Adrenal gland (tissue), 9 donors: ENCODE measurements at regions not wholly inside any gene's neighbourhood (a gene's known extent, or its start where the extent isn't known, plus 50 kb on each side); places are given as distances from the start of the nearest gene placed in this dataset.

Experiments used
- DNase-seq, 7 donors: peaks; one replicate each; pipeline ENCODE4 v3.0.0-alpha.2; 2019 to 2020
- H3K27ac ChIP-seq, 5 donors: fragments of 200-600 bp; sonication (generic) in 4 of 5; 1 replicate in 3 of 5; 2 replicates in 2 of 5; pipeline versions ENCODE4 v1.5.1 to v1.8.0; 2016 to 2020; ENCODE audit warnings: mild to moderate bottlenecking in 1 of 5
- H3K27me3 ChIP-seq: fragments of 200-600 bp; 2 replicates; pipeline ENCODE4 v1.8.0; 2021
- H3K36me3 ChIP-seq, 2 donors: fragments of 200-600 bp; replicated peaks in 1 of 2; 1 replicate in 1 of 2; 2 replicates in 1 of 2; pipeline versions ENCODE4 v1.5.1 to v1.8.0; 2018 to 2022
- H3K4me1 ChIP-seq, 2 donors: fragments of 200-600 bp; replicated peaks in 1 of 2; 1 replicate in 1 of 2; 2 replicates in 1 of 2; pipeline versions ENCODE4 v1.5.1 to v1.8.0; 2018 to 2021
- H3K4me3 ChIP-seq, 4 donors: fragments of 200-600 bp; sonication (generic) in 3 of 4; one replicate each; pipeline ENCODE4 v1.5.1; 2016 to 2018
- H3K9me3 ChIP-seq, 3 donors: fragments of 200-600 bp; sonication (generic) in 1 of 3; replicated peaks in 1 of 3; 1 replicate in 2 of 3; 2 replicates in 1 of 3; pipeline versions ENCODE4 v1.5.1 to v1.8.0; 2016 to 2021
- POLR2A ChIP-seq, 2 donors: fragments of 450-650 bp; IDR thresholded peaks; one replicate each; pipeline ENCODE4 v1.6.1; 2017; ENCODE audit warnings: antibody characterized with exemption in 2 of 2, mild to moderate bottlenecking in 2 of 2, moderate library complexity in 1 of 2
- whole genome bisulfite sequencing, 4 donors: extraction: QIAGEN DNeasy Blood & Tissue Kit in 2 of 4; methylation state at CpG; one replicate each; pipeline versions ENCODE4 v1.1.5 to v1.1.7; 2013 to 2017; 5-methylcytosine and 5-hydroxymethylcytosine counted together
- intact Hi-C, 2 donors: fragments of 100-400 bp; cut with DNase I; formaldehyde crosslinking; loops; one replicate each; pipeline versions ENCODE4 v1.14.1 to v1.15.0; 2022 to 2023
- TF ChIP-seq, protein P1 (sequence below), 6 experiments: fragments of 450-650 bp in 4 of 6; fragments of 200-600 bp in 2 of 6; sonication (generic) in 1 of 6; IDR thresholded peaks; 1 replicate in 5 of 6; 2 replicates in 1 of 6; pipeline versions ENCODE4 v1.5.1 to v1.8.0; 2016 to 2021; ENCODE audit warnings: antibody characterized with exemption in 6 of 6, mild to moderate bottlenecking in 2 of 6, moderate library complexity in 1 of 6
- donor health status: healthy with polysubstance abuse.
- donor health status: Bipolar disorder and iron deficiency.
- donor health status: DM: yes; HTN: yes; CAD: no.
- donor health status: DM: no; HTN: no; CAD: no.
- donor health status: DM: no; HTN: no; CAD: no.

DNA sequence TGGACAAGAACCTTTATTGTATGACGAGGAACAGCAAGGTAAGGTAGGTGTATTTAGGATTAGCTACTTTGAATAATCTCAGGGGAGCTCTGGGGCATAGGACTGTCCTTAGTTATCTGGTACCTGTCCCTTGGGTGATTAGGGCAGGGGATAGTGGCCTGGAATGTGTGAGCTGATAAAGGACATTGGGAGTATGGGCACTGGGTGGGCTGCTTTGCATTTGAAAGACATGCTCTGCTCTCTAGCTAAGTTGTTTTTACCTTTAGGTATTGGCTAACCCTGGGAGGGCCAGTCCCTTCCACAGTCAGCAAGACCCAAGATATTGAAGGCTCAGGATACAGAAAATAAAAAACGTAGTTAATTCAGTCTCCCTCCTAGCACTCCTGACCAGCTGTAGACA lies 282.8 kb upstream of the C9orf72 start:
- Histone ChIP-seq H3K36me3 (no peaks in the 10 kb centered on the region), H3K27me3 (peaks cover under 1% of the 10 kb centered on the region), H3K4me3 (no peak overlapping the region), H3K4me1 (no peaks in the 10 kb centered on the region), H3K27ac (no peak overlapping the region), H3K9me3 (no peaks in the 10 kb centered on the region)
- WGBS, 4 donors = 56 to 66% (median 61%) methylated on average over 2 of the region's 2 CpGs
- intact Hi-C loops = no loop called here
- no peak for DNase-seq
- TF ChIP-seq, protein P1, sequence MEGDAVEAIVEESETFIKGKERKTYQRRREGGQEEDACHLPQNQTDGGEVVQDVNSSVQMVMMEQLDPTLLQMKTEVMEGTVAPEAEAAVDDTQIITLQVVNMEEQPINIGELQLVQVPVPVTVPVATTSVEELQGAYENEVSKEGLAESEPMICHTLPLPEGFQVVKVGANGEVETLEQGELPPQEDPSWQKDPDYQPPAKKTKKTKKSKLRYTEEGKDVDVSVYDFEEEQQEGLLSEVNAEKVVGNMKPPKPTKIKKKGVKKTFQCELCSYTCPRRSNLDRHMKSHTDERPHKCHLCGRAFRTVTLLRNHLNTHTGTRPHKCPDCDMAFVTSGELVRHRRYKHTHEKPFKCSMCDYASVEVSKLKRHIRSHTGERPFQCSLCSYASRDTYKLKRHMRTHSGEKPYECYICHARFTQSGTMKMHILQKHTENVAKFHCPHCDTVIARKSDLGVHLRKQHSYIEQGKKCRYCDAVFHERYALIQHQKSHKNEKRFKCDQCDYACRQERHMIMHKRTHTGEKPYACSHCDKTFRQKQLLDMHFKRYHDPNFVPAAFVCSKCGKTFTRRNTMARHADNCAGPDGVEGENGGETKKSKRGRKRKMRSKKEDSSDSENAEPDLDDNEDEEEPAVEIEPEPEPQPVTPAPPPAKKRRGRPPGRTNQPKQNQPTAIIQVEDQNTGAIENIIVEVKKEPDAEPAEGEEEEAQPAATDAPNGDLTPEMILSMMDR (IDR thresholded peaks at IDR 0.05) = no peak
- TF ChIP-seq POLR2A (IDR thresholded peaks at IDR 0.05) = no peak

DNA sequence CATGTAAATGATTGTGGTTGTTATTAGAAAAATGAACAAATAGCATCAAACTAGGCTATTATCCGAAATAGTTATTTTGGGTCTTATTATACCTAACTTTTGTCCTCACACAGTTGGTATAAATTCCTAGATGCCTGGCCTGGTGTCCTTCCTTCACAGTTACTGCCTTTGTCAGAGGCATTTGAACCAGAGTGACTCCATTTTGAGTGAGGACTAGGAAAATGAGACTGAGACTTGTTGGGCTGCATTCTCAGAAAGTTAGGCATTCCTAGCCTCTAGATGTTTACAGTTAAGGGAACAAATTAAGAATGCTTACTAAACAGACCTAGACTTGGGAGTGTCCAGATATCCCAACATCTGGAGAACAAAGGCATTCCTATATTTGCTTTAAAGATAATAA lies 283.5 kb upstream of the C9orf72 start:
- intact Hi-C loops = no loop called here
- H3K4me1 ChIP-seq = no peaks in the 10 kb centered on the region
- no peak overlapping the region for H3K27ac ChIP-seq
- DNase-seq = no peak
- TF ChIP-seq POLR2A (IDR thresholded peaks at IDR 0.05) = no peak
- TF ChIP-seq, protein P1 (IDR thresholded peaks at IDR 0.05) = no peak
- no peaks in the 10 kb centered on the region for H3K27me3 ChIP-seq
- no peaks in the 10 kb centered on the region for H3K36me3 ChIP-seq
- no peak overlapping the region for H3K4me3 ChIP-seq
- WGBS, 4 donors = 63 to 72% (median 71%) methylated on average over 1 of the region's 1 CpG
- H3K9me3 ChIP-seq = no peaks in the 10 kb centered on the region

DNA sequence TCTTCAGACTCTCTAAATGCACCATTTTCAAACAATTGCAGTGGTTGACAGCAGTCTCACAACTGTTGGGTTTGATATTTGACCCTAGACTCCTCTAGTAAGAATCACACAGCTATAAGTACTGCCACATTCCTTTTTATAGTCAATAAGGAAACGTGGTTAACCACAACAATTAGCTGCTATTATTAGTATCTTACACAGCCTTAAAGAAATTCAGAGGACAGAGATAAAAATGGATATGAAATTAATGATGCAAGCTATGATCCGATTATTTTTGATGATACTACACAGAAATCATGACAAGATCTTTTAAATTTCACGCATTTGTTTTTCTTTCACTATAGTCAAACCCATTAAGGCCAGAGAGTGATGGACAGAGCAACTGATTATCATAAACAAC lies 288.6 kb upstream of the C9orf72 start:
- intact Hi-C loops = no loop called here
- no peak overlapping the region for H3K4me3 ChIP-seq
- DNase-seq = no peak
- no peaks in the 10 kb centered on the region for H3K27me3 ChIP-seq
- TF ChIP-seq, protein P1 (IDR thresholded peaks at IDR 0.05) = no peak
- H3K4me1 ChIP-seq = no peaks in the 10 kb centered on the region
- WGBS, 4 donors = 49 to 62% (median 52%) methylated on average over 3 of the region's 3 CpGs
- H3K9me3 ChIP-seq = no peaks in the 10 kb centered on the region
- no peaks in the 10 kb centered on the region for H3K36me3 ChIP-seq
- H3K27ac ChIP-seq = no peak overlapping the region

DNA sequence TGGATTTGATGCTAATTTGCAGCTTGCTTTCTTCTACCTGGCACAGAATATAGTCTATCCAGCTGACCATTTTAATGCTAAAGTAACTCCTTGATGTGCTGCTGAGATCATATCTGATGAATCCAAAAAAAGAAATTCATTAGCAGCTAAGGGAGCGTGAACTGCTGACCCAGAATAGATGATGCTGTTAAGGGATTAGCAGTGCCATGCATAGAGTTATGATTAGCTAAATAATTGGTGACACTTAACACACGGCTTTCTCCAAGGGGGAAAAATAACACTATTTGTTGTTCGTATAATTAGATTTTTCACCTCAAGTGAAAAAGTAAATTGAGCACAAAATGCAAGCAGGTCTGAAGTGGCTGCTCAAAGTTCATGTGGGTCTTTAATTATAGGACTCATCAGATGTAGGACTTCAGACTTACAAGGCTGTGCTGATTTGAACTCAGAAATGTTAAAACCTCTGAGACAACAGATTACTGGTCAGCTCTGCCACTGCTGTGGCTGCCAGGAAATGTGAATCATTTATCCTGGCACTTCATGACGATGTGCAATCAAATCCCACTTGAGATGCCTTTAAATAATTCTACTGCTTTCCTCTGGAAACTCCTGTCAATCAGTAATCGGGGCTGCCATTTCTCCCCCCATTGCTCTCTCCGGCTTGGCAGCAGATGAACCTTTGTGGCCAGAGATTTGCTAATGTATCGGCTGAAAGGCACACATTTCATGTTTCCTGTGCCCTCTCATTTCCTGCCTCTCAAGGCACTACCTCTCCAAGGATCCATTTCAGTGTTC lies 291.6 kb upstream of the C9orf72 start:
- no peaks in the 10 kb centered on the region for H3K4me1 ChIP-seq
- intact Hi-C loops = no loop called here
- WGBS, 4 donors = 47 to 55% (median 53%) methylated on average over 7 of the region's 7 CpGs
- TF ChIP-seq, protein P1 (IDR thresholded peaks at IDR 0.05) = no peak
- TF ChIP-seq POLR2A (IDR thresholded peaks at IDR 0.05) = no peak
- no peaks in the 10 kb centered on the region for H3K36me3 ChIP-seq
- no peak overlapping the region for H3K4me3 ChIP-seq
- DNase-seq = no peak
- no peaks in the 10 kb centered on the region for H3K9me3 ChIP-seq
- H3K27me3 ChIP-seq = no peaks in the 10 kb centered on the region
- H3K27ac ChIP-seq = no peak overlapping the region
